AG04449 (cell line): ENCODE measurements at regions not wholly inside any gene's neighbourhood (a gene's known extent, or its start where the extent isn't known, plus 50 kb on each side); places are given as distances from the start of the nearest gene placed in this dataset.

Experiments used
- CTCF ChIA-PET: fragments of 350-600 bp; formaldehyde crosslinking; extraction: SDS; loops from one replicate; lab custom pipeline; 2021; ENCODE audit warnings: antibody characterized with exemption; lab: Yijun Ruan, JAX
- POLR2A ChIA-PET: fragments of 400-600, 350-600 bp; formaldehyde crosslinking; extraction: SDS; loops from one replicate; lab custom pipeline; 2020; ENCODE audit warnings: antibody characterized with exemption, inconsistent platforms; lab: Yijun Ruan, JAX
- DNase-seq: peaks from one replicate; pipeline ENCODE4 v3.0.0-alpha.2; 2010; ENCODE audit warnings: low read depth, low spot score
- H3K4me3 ChIP-seq: 2 replicates; pipeline ENCODE4 v1.5.1; 2011; ENCODE audit warnings: low read depth, mild to moderate bottlenecking, control low read depth, low read length
- TF ChIP-seq, protein P1 (sequence below): IDR thresholded peaks from one replicate; pipeline ENCODE4 v1.5.1; 2011; ENCODE audit warnings: mild to moderate bottlenecking, moderate library complexity, low read length, control low read depth, inconsistent platforms; ENCODE audit not compliant: insufficient read depth; ENCODE audit errors: missing control alignments

DNA sequence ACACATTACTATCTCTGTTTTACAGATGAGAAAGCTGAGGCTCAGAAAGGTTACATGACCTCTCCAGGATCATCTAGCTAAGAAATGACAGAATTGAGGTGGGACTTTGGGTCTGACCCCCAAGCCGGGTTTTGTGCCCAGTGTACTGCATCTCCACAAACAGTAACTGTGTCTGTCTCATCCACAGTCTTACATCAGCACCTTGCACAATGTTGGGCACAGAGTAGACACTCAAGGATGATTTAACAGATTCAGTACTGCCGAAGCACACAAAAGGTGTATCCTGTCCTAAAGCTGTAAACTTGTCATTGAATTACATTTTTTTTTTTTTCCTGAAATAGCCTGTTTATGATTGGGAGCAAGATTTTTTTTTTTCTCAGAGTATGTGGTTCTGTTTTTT lies 84.8 kb downstream of the ADCYAP1 start:
- H3K4me3 ChIP-seq, result no peak overlapping the region
- POLR2A ChIA-PET, result no interaction called here
- CTCF ChIA-PET, result interaction anchor here (0.6 to 1.0 kb wide), 3 partner anchors 26 to 29 kb away, joined by 4 read pairs; no protein-coding TSS in a partner anchor
- no peak for DNase-seq
- TF ChIP-seq, protein P1, sequence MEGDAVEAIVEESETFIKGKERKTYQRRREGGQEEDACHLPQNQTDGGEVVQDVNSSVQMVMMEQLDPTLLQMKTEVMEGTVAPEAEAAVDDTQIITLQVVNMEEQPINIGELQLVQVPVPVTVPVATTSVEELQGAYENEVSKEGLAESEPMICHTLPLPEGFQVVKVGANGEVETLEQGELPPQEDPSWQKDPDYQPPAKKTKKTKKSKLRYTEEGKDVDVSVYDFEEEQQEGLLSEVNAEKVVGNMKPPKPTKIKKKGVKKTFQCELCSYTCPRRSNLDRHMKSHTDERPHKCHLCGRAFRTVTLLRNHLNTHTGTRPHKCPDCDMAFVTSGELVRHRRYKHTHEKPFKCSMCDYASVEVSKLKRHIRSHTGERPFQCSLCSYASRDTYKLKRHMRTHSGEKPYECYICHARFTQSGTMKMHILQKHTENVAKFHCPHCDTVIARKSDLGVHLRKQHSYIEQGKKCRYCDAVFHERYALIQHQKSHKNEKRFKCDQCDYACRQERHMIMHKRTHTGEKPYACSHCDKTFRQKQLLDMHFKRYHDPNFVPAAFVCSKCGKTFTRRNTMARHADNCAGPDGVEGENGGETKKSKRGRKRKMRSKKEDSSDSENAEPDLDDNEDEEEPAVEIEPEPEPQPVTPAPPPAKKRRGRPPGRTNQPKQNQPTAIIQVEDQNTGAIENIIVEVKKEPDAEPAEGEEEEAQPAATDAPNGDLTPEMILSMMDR, result no peak

DNA sequence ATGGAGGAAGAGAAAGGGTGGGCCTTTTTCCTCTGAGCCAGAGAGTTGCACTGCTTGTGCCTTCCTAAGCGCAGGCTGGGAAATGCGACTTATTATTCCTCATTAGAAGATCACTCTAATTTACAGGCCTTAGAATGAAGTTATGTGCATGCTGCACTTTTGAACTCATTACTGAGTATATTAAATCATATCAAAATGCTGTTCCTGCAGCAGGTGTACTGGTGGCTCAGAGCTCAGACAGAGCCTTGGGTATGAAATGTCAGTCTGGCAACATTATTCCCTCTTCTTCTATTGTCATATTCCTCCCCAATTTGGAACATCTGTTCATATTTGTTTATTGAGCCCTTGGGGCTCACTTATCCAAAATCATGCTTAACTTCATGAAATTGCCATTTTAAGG lies 85.5 kb downstream of the ADCYAP1 start:
- H3K4me3 ChIP-seq, result no peak overlapping the region
- ChIA-PET CTCF (interaction anchor here (1.0 kb wide), 1 partner anchor 29 kb away, joined by 4 read pairs; no protein-coding TSS in a partner anchor), POLR2A (no interaction called here)
- TF ChIP-seq, protein P1, result no peak
- no peak for DNase-seq

DNA sequence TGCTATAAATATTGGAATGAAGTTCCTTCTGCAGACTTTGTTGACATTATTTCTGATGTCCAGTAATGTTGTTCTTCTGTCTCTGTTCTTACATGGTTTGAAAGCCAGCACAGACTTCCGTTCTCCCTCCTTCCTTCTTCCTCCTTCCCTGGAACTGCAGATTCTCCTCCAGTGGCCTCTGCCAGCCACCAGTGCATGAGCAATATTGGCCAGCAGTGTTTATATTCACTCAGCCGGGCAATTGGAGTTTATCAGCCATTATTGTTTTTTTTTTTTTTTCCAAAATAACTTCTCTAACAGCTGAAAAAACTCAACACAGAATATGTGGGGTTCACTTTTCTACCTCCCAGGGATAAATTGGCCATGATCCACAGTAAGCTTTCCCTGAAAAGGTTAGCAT lies 86.8 kb downstream of the ADCYAP1 start:
- no peak for DNase-seq
- ChIA-PET CTCF (no interaction called here), POLR2A (no interaction called here)
- TF ChIP-seq, protein P1, result no peak
- H3K4me3 ChIP-seq, result no peak overlapping the region

DNA sequence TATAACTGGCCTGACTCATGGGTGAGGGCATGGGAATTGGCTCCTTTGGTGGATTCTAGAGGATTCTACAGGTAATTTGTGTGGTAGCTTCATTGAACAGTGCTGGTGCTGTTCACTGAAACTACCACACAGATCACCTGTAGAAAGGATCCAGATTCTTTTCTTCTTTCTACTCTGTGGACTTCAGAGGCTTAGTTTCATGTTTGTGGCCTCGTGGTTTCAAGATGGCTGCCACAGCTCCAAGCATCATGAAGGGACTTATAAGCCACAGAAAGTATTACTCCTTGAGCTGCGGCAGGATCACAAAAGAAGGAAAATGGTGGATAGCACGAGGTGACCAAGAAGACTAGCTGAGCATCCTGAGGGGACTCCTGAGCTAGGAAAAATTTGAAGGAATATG lies 88.9 kb downstream of the ADCYAP1 start:
- H3K4me3 ChIP-seq, result no peak overlapping the region
- DNase-seq, result no peak
- TF ChIP-seq, protein P1, result no peak
- ChIA-PET POLR2A (no interaction called here), CTCF (interaction anchor here (1.0 kb wide), 1 partner anchor 32 kb away, joined by 4 read pairs; no protein-coding TSS in a partner anchor)

- peak; percentile 34 for DNase-seq
- POLR2A ChIA-PET, result no interaction called here
- CTCF ChIA-PET, result no interaction called here
- TF ChIP-seq, protein P1, result no peak
- H3K4me3 ChIP-seq, result no peak overlapping the region
Observed at GRCh38 chr18:995629-996028, 91.0 kb downstream of the ADCYAP1 start.

- H3K4me3 ChIP-seq, result no peak overlapping the region
- ChIA-PET POLR2A (no interaction called here), CTCF (interaction anchor here (1.3 kb wide), 1 partner anchor 35 kb away, joined by 3 read pairs; no protein-coding TSS in a partner anchor)
- TF ChIP-seq, protein P1, result no peak
- no peak for DNase-seq
Observed at GRCh38 chr18:997499-997898, 92.8 kb downstream of the ADCYAP1 start.
